Posterior vena cava (tissue), 2 donors: ENCODE measurements at regions not wholly inside any gene's neighbourhood (a gene's known extent, or its start where the extent isn't known, plus 50 kb on each side); places are given as distances from the start of the nearest gene placed in this dataset.
"Not testable (repeated sequence)": the region's sequence is repeated elsewhere in the genome, so short reads cannot be mapped to it uniquely, and the experiment has no call there.

Experiments
- DNase-seq: peaks from one replicate; pipeline ENCODE4 v3.0.0-alpha.2; 2020; ENCODE audit warnings: low spot score
- intact Hi-C, 2 donors: fragments of 100-400 bp; cut with DNase I; formaldehyde crosslinking; loops; one replicate each; pipeline versions ENCODE4 v1.14.1 to v1.14.2; 2022 to 2023
- donor health status: DM: yes; HTN: yes; CAD: no.
- donor health status: DM: yes; HTN: yes; CAD: no.

DNA sequence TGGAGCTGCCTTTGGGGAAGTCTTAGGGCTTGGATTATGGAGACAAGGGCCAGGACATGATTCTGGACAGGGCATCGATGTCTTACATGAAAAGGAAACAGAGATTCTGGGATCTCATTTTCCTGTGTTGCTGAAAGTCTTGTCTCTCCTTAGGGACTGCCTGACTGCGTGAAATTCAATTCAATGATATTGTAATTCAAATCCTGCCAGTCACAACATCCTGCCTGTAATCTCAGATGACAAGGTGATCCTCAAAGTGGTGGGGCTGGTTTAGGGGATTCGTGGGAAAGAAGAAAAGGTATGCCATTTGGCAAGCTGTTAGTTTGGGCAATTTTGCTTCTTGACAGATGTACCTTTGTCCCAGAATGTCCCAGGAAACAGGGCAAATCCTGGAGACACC, 129.1 kb downstream of the KBTBD8 start:
- intact Hi-C loops: no loop called here
- no peak for DNase-seq

DNA sequence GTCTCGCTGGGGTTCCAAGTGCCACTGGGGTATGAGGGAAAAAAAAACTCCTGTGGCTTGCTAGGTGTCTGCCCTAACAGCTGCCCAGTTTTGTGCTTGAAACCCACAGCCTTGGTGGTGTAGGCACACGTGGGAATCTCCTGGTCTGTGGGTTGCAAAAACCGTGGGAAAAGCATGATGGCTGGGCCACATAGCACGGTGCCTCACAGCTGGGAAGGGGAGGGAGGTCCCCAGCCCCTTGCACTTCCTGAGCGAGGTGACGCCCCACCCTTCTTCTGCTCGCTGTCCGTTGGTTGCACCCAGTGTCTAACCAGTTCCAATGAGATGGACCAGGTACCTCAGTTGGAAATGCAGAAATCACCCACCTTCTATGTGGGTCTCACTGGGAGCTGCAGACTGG, 144.3 kb downstream of the KBTBD8 start:
- peak; percentile 56 for DNase-seq
- intact Hi-C loops: no loop called here

GRCh38 chr3:67145738-67146137, 147.6 kb downstream of the KBTBD8 start:
- intact Hi-C loops: no loop called here
- no peak for DNase-seq

DNA sequence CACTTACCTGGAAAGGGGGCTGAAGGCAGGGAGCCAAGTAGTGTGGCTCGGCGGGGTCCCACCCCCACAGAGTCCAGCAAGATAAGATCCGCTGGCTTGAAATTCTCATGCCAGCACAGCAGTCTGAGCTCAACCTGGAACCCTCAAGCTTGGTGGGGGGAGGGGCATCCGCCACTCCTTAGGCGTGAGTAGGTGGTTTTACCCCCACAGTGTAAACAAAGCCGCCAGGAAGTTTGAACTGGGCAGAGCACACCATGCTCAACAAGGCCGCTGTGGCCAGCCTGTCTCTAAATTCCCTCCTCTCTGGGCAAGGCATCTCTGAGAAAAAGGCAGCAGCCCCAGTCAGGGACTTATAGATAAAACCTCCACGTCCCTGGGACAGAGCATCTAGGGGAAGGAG, 156.3 kb downstream of the KBTBD8 start:
- intact Hi-C loops: no loop called here
- DNase-seq: no peak

DNA sequence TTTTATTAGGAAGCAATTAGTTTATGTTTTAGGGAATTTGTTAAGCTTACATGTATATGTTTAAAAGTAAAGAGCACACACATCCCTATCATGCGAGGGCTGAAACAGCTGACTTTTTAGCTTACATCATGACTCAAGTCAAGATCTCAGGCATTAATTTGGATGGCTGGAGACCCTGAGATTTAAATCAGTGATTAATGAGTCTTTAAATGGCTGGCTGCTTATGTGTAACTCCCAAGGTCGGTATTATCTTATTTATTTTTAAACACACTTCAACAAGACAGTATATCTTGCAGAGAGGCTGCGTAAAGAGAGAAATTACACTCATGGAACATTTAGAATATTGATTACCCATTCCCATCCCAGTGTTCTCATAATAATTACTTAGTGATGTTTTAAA, 169.4 kb downstream of the KBTBD8 start:
- intact Hi-C loops: no loop called here
- no peak for DNase-seq

GRCh38 chr3:67171841-67172240, 173.7 kb downstream of the KBTBD8 start:
- DNase-seq: no peak
- intact Hi-C loops: no loop called here

- intact Hi-C loops, DNase-seq: not testable (repeated sequence)
Observed at GRCh38 chr3:67173130-67173529, 175.0 kb downstream of the KBTBD8 start.

DNA sequence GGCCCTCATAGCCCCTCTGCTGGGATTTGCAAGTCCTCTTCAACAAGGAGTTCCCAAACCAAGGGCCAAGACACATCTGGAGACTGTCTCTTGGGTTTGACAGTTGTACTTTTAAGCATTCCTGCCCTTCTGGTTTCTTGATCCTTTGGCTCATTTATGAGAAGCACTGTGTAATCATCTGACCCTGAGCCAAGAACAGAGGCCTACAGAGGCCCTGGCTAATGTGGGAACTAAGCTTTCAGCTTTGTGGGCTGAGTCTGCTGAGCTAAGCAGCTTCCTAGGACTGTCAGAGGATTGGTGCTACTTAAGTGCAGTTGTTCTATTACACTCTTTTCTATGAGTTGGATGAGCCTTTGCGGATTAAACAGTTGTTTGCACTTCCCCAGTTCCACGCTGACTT, 178.3 kb downstream of the KBTBD8 start:
- DNase-seq: no peak
- intact Hi-C loops: no loop called here

DNA sequence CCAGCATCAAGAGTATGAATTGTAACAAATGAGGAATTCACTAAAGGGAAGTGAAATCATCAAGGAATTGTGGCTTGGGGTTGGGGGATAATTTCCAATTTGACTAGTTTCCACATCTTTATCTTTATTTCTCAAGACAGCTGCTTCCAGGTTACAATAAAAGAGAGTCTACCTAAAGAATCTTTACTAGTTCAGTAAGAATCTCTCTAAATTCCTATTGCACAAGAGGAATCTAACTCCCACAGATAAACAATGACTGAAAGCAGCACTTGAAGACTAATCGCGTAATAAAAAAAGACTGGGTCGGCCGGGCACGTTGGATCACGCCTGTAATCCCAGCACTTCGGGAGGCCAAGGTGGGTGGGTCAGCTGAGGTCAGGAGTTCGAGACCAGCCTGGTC, 194.4 kb downstream of the KBTBD8 start:
- DNase-seq: no peak
- intact Hi-C loops: no loop called here

GRCh38 chr3:67196677-67197076, 198.6 kb downstream of the KBTBD8 start:
- no peak for DNase-seq
- intact Hi-C loops: no loop called here

GRCh38 chr3:67198374-67198773, 200.3 kb downstream of the KBTBD8 start:
- DNase-seq: no peak
- intact Hi-C loops: no loop called here

- no peak for DNase-seq
- intact Hi-C loops: no loop called here
Observed at GRCh38 chr3:67200618-67201017, 202.5 kb downstream of the KBTBD8 start.

- DNase-seq: no peak
- intact Hi-C loops: no loop called here
Observed at GRCh38 chr3:67201026-67201425, 202.9 kb downstream of the KBTBD8 start.

DNA sequence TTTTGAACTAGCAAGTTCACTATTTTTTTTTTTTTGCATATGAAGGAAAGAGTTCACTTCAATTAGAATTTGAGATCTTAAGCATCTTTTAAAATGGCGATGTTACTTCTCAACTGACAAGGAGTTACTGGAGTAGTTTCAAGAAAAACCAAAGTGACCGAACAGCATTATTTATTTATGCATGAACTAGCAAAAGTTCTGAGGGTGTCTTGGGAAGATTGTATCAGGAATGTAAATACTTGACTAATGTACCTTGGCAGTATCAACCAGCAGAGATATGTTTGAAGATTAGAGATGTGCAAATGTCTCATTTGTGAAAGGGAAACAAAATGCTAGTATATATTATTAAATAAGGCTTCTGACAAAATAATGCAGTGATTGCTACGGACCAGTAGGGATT, 203.9 kb downstream of the KBTBD8 start:
- DNase-seq: no peak
- intact Hi-C loops: no loop called here

DNA sequence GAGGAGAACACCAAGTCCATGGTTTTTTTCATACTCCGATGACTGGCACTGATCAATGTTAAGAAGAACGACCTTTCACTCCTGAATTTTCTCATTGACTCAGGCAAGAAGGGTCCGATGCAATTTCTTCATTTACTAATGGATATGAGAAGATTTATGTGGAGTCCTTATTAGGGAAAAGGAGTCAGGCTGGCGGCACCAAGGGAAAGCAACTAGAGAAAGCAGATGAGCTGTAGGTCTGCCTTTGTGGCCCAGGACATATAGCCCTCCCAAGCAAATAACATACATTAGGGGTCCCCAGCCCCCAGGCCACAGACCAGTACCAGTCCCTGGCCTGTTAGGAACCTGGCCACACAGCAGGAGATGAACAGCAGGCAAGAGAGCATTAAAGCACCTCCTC, 206.8 kb downstream of the KBTBD8 start:
- intact Hi-C loops: no loop called here
- DNase-seq: no peak

GRCh38 chr3:67215690-67216089, 217.6 kb downstream of the KBTBD8 start:
- no peak for DNase-seq

DNA sequence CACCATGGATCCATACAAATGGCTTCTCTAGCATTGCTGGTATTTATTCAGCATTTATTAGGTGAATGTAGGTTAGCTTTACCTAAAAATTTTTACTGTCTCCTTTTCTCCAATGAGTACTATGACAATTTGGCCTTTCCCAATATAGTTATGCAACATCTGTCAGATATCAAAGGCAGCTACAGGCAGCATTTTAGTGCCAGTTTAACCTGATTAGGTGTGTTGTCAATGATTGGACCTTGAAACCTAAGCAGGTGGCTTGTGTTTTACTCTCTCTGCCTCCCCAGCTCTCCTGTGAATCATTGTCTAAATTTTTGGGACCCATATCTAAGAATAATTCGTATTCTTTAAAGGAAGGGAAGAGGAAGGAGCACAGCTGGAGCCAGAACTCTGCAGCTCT, 228.9 kb downstream of the KBTBD8 start:
- intact Hi-C loops: no loop called here
- no peak for DNase-seq

More at GRCh38 chr3:67215690-67216089, 217.6 kb downstream of the KBTBD8 start:
- intact Hi-C loops: no loop called here

- no peak for DNase-seq
Observed at GRCh38 chr3:67228136-67228535, 230.0 kb downstream of the KBTBD8 start.

GRCh38 chr3:67232642-67233041, 234.5 kb downstream of the KBTBD8 start:
- DNase-seq: no peak
- intact Hi-C loops: no loop called here

More at GRCh38 chr3:67228136-67228535, 230.0 kb downstream of the KBTBD8 start:
- intact Hi-C loops: no loop called here

DNA sequence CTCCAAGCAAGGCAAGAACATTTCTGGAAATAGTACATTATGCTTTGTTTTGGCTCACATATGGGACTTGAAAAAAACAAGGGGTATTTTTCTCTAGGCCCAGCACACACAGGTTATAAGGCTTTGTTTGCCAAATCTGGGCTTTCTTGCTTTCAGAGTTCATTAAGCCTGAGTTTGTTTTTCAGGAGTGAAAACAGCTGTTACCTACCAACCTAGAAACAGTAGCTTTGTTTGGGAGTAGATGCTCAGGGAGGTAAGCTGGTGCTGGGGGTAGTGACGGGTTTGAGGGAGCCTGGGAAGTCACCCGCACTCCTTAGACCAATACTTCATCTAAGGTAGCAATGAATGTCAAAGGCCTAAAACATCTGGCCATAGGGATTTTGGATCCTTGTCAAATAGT, 241.2 kb downstream of the KBTBD8 start:
- intact Hi-C loops: no loop called here

GRCh38 chr3:67241084-67241483, 243.0 kb downstream of the KBTBD8 start:
- intact Hi-C loops: no loop called here
- no peak for DNase-seq

More for the DNA sequence above, 241.2 kb downstream of the KBTBD8 start:
- no peak for DNase-seq

DNA sequence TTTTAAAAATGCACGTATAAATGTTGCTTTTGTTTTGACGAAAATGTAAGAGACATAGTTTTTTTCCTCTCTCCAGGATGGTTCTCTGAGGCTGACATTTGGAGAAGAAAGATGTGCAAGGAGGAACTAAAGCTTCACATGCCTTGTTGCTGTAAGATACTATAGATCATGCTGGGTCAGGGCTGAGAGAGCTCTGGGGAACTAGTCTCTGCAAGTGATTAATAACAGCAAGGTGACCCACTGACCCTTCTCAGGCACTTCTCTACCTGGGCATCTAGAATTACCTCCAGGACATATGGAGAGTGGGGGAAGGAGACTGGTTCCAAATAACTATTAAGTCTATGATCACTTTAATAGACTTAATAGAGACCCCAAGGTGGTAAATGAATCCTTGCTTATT, 246.0 kb downstream of the KBTBD8 start:
- no peak for DNase-seq
- intact Hi-C loops: no loop called here
